ENCODE measurements at regions not wholly inside any gene's neighbourhood (a gene's known extent, or its start where the extent isn't known, plus 50 kb on each side); places are given as distances from the start of the nearest gene placed in this dataset.
A peak's percentile ranks its signal among the peaks of the same experiment; 100 is the strongest.
"Not testable (repeated sequence)": the region's sequence is repeated elsewhere in the genome, so short reads cannot be mapped to it uniquely, and the experiment has no call there.

DNA sequence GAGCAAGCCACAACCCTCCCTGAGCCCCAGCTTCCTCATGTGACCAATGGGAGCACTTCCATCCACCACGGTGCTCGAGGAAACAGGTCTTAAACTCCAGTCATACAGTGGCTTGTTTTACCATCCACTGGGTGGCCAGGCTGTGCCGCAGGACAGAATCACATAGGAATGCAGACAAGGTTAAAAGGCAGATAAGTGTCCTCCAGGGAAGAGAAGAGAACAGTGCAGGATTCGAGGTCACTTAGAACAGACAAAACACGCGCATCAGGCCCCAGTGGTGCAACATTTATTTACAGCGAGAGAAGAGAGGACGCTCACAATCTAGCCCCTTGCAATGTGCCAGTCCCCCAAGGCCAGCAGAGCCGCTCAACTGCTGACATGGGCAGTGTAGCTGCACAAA lies 92.8 kb downstream of the TMEM130 start:
- DNase-seq, result no peak

DNA sequence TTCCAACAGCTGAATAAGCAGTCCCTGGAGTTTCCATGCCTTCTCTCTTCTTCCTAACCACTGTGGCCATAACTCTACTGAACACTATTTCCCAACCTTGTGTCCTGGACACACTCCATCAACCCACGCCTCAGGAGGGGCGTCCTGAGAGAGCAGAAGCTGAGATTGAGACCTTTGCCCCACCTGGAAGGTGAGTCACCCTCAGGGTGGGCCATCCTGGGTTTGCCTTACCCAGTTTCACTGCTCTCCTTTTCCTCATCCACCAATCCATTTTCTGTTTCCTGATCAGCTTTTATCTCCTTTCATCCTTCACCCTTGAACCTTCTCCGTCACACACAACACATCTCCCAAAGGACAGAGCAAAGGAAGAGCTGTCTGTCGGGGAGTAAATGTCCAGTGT lies 91.4 kb downstream of the TMEM130 start:
- no peak for DNase-seq

DNA sequence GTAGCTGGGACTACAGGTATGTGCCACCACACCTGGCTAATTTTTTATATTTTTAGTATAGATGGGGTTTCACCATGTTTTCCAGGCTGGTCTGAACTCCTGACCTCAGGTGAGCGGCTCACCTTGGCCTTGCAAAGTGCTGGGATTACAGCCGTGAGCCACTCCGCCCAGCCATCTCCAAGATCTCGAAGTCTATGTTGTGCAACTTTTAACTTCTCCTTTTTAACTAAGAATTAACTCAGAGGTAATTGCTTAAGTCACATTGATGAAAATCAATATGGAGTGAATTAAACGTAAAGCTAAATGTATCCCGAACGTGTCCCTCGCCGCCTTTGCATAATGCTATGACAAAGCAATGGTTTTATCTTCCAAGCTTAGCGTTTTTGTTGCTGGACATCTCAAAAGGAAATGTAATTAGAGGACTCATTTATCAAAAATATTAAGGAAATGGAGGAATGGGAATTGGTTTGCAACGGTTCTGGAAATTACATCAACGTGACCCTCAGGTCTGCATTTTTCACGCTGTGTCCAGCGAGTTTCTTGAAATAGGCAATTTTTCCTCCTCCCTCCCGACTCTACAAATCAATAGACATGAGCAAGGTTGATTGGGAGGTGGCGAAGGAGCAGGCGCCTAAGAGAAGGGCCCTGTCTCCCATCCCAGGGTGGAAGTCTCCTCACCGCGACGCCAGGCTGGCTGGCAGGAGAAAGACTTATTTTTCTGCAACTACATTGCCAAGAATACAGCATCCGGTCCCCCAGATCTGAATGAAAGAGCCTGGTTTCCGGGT lies 89.8 kb downstream of the TMEM130 start:
- peak; percentile 28 for DNase-seq

DNA sequence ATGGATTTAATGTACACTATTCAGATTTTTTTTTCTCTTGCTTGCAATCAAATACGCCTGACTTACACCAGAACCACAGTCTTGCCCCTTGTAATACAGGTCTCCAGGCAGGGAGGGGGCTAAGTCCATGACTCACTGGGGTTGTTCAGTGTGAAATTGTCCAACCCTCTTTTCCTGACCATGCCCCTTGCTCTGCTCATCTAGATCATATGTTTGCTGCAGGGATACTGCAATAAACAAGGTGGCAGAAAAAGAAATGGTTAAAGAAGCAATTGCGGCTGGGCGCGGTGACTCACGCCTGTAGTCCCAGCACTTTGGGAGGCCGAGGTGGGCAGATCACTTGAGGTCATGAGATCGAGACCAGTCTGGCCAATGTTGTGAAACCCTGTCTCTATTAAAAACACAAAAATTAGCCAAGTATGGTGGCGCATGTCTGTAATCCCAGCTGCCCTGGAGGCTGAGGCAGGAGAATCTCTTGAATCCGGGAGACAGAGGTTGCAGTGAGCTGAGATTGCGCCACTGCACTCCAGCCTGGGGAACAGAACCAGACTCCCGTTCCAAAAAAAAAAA lies 85.5 kb downstream of the TMEM130 start:
- DNase-seq, result no peak

DNA sequence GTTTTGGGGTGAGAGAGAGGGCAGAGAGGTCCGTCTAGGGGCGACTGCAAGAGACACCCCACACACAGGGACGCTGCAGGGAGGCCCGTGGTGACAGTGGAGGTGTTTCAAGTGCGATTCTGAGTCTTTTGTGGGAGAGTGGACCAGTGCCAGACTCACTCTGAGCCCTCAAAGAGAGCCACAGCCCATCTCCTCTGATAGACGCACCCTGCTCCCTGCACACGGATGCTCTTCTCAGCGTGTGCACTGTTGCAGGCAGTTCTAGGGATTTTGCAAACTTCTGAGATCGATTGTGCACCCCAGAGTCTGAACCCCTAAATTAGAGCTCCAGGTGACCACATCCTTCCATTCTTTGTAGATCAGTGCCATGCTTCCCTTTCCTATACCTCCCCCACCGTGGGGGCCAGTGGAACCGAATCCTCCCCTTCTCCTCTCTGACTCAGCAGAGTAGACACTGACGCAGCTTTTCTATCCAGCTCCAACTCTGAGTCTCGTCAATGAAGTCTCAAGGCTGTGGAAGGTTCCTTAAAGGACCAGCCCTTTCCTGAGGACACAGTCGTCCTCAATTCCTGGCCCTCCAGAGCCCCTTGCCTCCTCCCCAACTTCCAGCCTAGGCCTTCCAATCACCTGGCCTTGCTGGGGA lies 83.8 kb downstream of the TMEM130 start:
- peak; percentile 40 for DNase-seq

DNA sequence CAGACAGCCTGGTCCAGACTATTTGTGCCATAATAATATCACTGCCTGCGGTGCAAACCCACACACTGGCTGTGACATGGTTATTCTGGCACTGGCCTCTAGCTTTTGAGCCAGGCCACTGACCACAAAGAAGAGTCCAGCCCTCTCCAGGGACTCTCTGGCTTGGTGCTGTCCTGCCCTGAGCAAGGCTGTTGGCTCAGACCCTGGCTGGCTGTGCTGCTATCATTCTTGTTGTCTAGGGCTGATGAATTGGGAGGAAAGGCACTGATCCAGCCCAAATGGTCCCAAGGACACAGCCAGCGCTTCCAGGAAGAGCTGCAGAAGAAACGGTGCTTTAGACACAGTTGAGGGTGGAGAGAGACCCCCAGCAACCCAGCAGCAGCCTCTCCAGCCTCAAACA lies 80.8 kb downstream of the TMEM130 start:
- no peak for DNase-seq

DNA sequence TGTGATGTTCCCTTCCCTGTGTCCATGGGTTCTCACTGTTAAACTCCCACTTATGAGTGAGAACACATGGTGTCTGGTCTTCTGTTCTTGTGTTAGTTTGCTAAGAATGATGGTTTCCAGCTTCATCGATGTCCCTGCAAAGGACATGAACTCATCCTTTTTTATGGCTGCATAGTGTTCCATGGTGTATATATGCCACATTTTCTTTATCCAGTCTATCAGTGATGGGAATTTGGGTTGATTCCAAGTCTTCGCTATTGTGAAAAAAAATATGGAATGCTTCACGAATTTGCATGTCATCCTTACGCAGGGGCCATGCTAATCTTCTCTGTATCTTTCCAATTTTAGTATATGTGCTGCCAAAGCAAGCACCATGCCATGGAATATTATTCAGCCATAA lies 75.4 kb downstream of the TMEM130 start:
- DNase-seq, result not testable (repeated sequence)

DNA sequence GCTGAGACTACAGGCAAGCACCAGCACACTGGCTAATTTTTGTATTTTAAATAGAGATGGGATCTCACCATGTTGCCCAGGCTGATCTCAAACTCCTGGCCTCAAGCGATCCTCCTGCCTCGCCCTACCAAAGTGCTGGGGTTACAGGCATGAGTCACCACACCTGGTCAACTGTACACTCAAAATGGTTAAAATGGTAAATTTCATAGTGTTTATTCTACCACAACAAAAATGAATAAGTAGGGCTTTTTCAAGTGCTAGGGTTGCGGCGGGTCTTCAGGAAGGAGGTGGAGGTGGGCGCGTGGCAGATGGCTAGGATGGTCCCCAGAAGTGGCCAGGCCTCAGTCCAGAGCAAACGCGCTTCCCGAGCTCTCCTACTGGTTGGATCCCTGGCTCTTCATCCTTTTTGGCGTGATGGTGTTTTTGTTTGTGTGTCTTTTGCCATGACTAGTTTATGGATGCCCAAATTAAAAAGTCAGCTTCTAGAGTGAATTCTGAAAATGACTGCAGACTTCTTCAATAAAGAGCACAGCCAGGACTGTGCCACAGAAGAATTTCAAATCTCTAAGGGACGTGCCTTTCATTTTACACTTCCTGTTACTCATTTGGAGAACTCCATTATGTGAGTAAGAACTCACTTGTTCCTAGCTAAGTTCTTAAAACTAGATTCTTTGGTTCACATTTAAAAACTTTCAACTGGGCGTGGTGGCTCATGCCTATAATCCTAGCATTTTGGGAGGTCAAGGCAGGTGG lies 73.9 kb downstream of the TMEM130 start:
- DNase-seq, result no peak

Data from OCI-M1 (cell line).